Transverse colon (tissue), 4 donors: ENCODE measurements at regions not wholly inside any gene's neighbourhood (a gene's known extent, or its start where the extent isn't known, plus 50 kb on each side); places are given as distances from the start of the nearest gene placed in this dataset.

Experiments
- CTCF ChIP-seq, 5 experiments: fragments of 200-600 bp in 3 of 5; fragments of 450-650 bp in 2 of 5; sonication (generic) in 3 of 5; IDR thresholded peaks; 1 replicate in 2 of 5; 2 replicates in 3 of 5; pipeline ENCODE4 v1.5.1; 2016 to 2017; ENCODE audit warnings: antibody characterized with exemption in 5 of 5, inconsistent platforms in 3 of 5, mild to moderate bottlenecking in 2 of 5, moderate library complexity in 1 of 5
- POLR2AphosphoS5 ChIP-seq, 3 donors: sonication (generic); formaldehyde crosslinking; IDR thresholded peaks; one replicate each; pipeline ENCODE4 v1.6.1; 2016; ENCODE audit warnings: antibody characterized with exemption in 3 of 3

- TF ChIP-seq POLR2AphosphoS5 (IDR thresholded peaks at IDR 0.05), result no peak
- TF ChIP-seq CTCF (IDR thresholded peaks at IDR 0.05), result no peak
These were observed 92.5 kb upstream of the AHR start for GRCh38 chr7:17205910-17206309.
